Activated CD4-positive, alpha-beta T cell treated with anti-CD3 and anti-CD28 coated beads, Interleukin-2, amount 50 U/mL, for 1 hour (primary cell): ENCODE measurements at regions not wholly inside any gene's neighbourhood (a gene's known extent, or its start where the extent isn't known, plus 50 kb on each side); places are given as distances from the start of the nearest gene placed in this dataset.

ENCODE experiments used
- DNase-seq: peaks from one replicate; pipeline ENCODE4 v3.0.0-alpha.2; 2020

- DNase-seq: no peak
These were observed 321.7 kb downstream of the ANKRD50 start for GRCh38 chr4:124390861-124391260.

GRCh38 chr4:124396333-124396732 lies 316.2 kb downstream of the ANKRD50 start:
- no peak for DNase-seq

- no peak for DNase-seq
These were observed 310.9 kb downstream of the ANKRD50 start for GRCh38 chr4:124401606-124402005.

- no peak for DNase-seq
These were observed 303.5 kb downstream of the ANKRD50 start for GRCh38 chr4:124409044-124409443.

- no peak for DNase-seq
These were observed 298.1 kb downstream of the ANKRD50 start for GRCh38 chr4:124414276-124415040.

- no peak for DNase-seq
These were observed 297.4 kb downstream of the ANKRD50 start for GRCh38 chr4:124415146-124415545.

- DNase-seq: no peak
These were observed 295.2 kb downstream of the ANKRD50 start for GRCh38 chr4:124417371-124417770.

GRCh38 chr4:124420166-124420695 lies 292.3 kb downstream of the ANKRD50 start:
- no peak for DNase-seq

- no peak for DNase-seq
These were observed 289.4 kb downstream of the ANKRD50 start for GRCh38 chr4:124423160-124423559.

GRCh38 chr4:124426279-124426678 lies 286.3 kb downstream of the ANKRD50 start:
- no peak for DNase-seq

- DNase-seq: no peak
These were observed 285.3 kb downstream of the ANKRD50 start for GRCh38 chr4:124427095-124427767.

- DNase-seq: no peak
These were observed 283.9 kb downstream of the ANKRD50 start for GRCh38 chr4:124428648-124429047.

GRCh38 chr4:124429746-124430250 lies 282.7 kb downstream of the ANKRD50 start:
- DNase-seq: no peak

- no peak for DNase-seq
These were observed 280.8 kb downstream of the ANKRD50 start for GRCh38 chr4:124431653-124432192.

- DNase-seq: no peak
These were observed 280.0 kb downstream of the ANKRD50 start for GRCh38 chr4:124432500-124432899.

GRCh38 chr4:124433044-124433443 lies 279.5 kb downstream of the ANKRD50 start:
- DNase-seq: no peak

- no peak for DNase-seq
These were observed 279.0 kb downstream of the ANKRD50 start for GRCh38 chr4:124433500-124433899.

GRCh38 chr4:124435274-124435950 lies 277.1 kb downstream of the ANKRD50 start:
- DNase-seq: no peak

- no peak for DNase-seq
These were observed 274.6 kb downstream of the ANKRD50 start for GRCh38 chr4:124437853-124438495.

- DNase-seq: no peak
These were observed 267.5 kb downstream of the ANKRD50 start for GRCh38 chr4:124445071-124445470.

GRCh38 chr4:124449881-124450280 lies 262.7 kb downstream of the ANKRD50 start:
- no peak for DNase-seq

GRCh38 chr4:124450851-124451250 lies 261.7 kb downstream of the ANKRD50 start:
- DNase-seq: no peak
